Right lobe of liver (tissue), 4 donors: ENCODE measurements at regions not wholly inside any gene's neighbourhood (a gene's known extent, or its start where the extent isn't known, plus 50 kb on each side); places are given as distances from the start of the nearest gene placed in this dataset.

Experiments
- CTCF ChIP-seq, 4 donors: fragments of 200-600 bp in 3 of 4; fragments of 450-650 bp in 1 of 4; IDR thresholded peaks; one replicate each; pipeline versions ENCODE4 v1.5.1 to v1.8.0; 2016 to 2022; ENCODE audit warnings: antibody characterized with exemption in 4 of 4, mild to moderate bottlenecking in 2 of 4
- POLR2A ChIP-seq: fragments of 450-650 bp; IDR thresholded peaks from one replicate; pipeline ENCODE4 v1.6.1; 2017; ENCODE audit warnings: antibody characterized with exemption, mild to moderate bottlenecking
- donor health status: DM: no; HTN: no; CAD: no.
- donor health status: DM: no; HTN: no; CAD: no.
- donor health status: DM: no; HTN: yes; CAD: no.

GRCh38 chr1:95780836-95781235 is 546.8 kb downstream of the RWDD3 start:
- TF ChIP-seq POLR2A (no peak), CTCF (IDR thresholded peaks at IDR 0.05) (no peak)
